SIG-M5 (cell line): ENCODE measurements at regions not wholly inside any gene's neighbourhood (a gene's known extent, or its start where the extent isn't known, plus 50 kb on each side); places are given as distances from the start of the nearest gene placed in this dataset.

ENCODE experiments used
- DNase-seq: peaks from one replicate; lab custom pipeline; 2025; lab: John Stamatoyannopoulos, UW

GRCh38 chr20:22370137-22370536 lies 214.2 kb downstream of the FOXA2 start:
- no peak for DNase-seq

- no peak for DNase-seq
Observed at GRCh38 chr20:22369100-22369499, 215.3 kb downstream of the FOXA2 start.

- no peak for DNase-seq
Observed at GRCh38 chr20:22368235-22368634, 216.1 kb downstream of the FOXA2 start.

GRCh38 chr20:22366631-22367030 lies 217.7 kb downstream of the FOXA2 start:
- no peak for DNase-seq

GRCh38 chr20:22354647-22355046 lies 229.7 kb downstream of the FOXA2 start:
- no peak for DNase-seq

- no peak for DNase-seq
Observed at GRCh38 chr20:22353586-22353985, 230.8 kb downstream of the FOXA2 start.

- DNase-seq, result no peak
Observed at GRCh38 chr20:22352019-22352418, 232.4 kb downstream of the FOXA2 start.

- no peak for DNase-seq
Observed at GRCh38 chr20:22350624-22351023, 233.7 kb downstream of the FOXA2 start.

GRCh38 chr20:22348010-22348409 lies 236.4 kb downstream of the FOXA2 start:
- DNase-seq, result no peak

- peak; percentile 6 for DNase-seq
Observed at GRCh38 chr20:22346716-22347115, 237.7 kb downstream of the FOXA2 start.

- no peak for DNase-seq
Observed at GRCh38 chr20:22343612-22344011, 240.8 kb downstream of the FOXA2 start.

GRCh38 chr20:22342410-22342809 lies 242.0 kb downstream of the FOXA2 start:
- DNase-seq, result no peak

- DNase-seq, result no peak
Observed at GRCh38 chr20:22341508-22341907, 242.9 kb downstream of the FOXA2 start.

- DNase-seq, result no peak
Observed at GRCh38 chr20:22339946-22340345, 244.4 kb downstream of the FOXA2 start.

- peak; percentile 9 for DNase-seq
Observed at GRCh38 chr20:22339091-22339881, 245.1 kb downstream of the FOXA2 start.

- DNase-seq, result no peak
Observed at GRCh38 chr20:22338140-22338708, 246.1 kb downstream of the FOXA2 start.

GRCh38 chr20:22335210-22335609 lies 249.2 kb downstream of the FOXA2 start:
- DNase-seq, result no peak

- no peak for DNase-seq
Observed at GRCh38 chr20:22333885-22334545, 250.4 kb downstream of the FOXA2 start.

- no peak for DNase-seq
Observed at GRCh38 chr20:22324505-22324904, 259.9 kb downstream of the FOXA2 start.

GRCh38 chr20:22322513-22322912 lies 261.9 kb downstream of the FOXA2 start:
- no peak for DNase-seq

GRCh38 chr20:22321191-22321590 lies 263.2 kb downstream of the FOXA2 start:
- no peak for DNase-seq

- DNase-seq, result no peak
Observed at GRCh38 chr20:22320245-22320915, 264.0 kb downstream of the FOXA2 start.

- DNase-seq, result no peak
Observed at GRCh38 chr20:22315771-22316170, 268.6 kb downstream of the FOXA2 start.
